ENCODE measurements at regions not wholly inside any gene's neighbourhood (a gene's known extent, or its start where the extent isn't known, plus 50 kb on each side); places are given as distances from the start of the nearest gene placed in this dataset.
A peak's percentile ranks its signal among the peaks of the same experiment; 100 is the strongest.

DNA sequence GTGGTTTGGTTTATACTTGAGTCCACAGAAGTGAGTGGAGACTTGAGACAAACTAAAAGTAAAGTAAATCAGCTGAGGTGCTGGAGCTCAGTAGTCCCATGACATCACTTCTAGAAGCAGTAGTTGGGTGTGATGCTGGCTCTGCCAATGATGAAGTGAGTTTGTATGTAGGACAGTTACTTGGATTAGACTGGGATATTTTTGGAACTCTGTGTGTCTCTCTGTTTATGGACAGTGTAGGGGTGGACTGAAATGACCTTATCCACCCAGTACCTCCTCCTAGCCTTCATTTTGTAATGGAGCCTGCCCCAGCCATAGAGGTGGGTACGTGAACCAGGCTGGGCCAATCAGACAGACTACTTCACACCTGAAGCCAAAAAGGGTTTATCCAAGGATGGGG, 52.2 kb downstream of the POLR1D start:
- no peak for DNase-seq

- DNase-seq = no peak
Observed at GRCh38 chr13:27678306-27679040, 56.8 kb downstream of the POLR1D start.

DNA sequence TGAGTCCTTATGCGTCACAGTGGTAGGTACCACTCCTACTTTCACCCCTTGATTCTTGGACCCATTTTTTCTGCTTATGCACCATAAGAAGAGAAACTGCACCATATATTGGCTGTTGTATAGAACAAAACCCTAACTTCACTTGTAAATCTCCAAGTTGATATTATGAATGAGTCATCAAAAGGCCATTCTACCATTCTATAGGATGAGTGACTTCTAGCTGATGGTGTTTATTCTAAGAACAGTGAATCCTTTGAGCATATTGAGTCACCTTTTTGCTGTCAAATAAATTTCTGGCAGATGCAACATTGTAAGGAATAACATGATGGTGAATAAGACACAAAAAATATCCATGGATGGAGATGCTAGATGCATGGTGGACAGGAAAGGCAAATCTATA, 57.7 kb downstream of the POLR1D start:
- no peak for DNase-seq

- DNase-seq = peak; percentile 4
Observed at GRCh38 chr13:27679896-27680295, 58.2 kb downstream of the POLR1D start.

DNA sequence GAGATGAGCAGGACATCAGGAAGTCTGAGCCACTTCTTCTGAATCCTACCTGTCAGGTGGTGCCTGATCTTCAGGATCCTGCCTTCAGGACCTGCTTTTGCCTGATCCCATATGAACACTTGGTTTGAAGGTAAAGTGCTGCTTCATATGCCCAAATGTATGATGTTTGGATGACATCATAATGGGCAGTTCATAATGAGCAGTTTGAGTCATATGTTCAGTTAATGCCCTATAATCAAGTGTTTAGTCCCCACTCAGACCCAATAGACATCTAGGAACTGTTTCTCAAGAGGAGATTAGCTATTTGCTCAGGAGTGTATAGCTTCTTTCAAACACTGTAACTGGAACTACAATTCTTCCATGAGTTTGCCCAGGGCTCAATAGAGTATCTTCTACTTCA, 58.8 kb downstream of the POLR1D start:
- no peak for DNase-seq

GRCh38 chr13:27691207-27691606, 69.5 kb downstream of the POLR1D start:
- DNase-seq = no peak

- no peak for DNase-seq
Observed at GRCh38 chr13:27696731-27697130, 75.0 kb downstream of the POLR1D start.

GRCh38 chr13:27699952-27700351, 78.3 kb downstream of the POLR1D start:
- no peak for DNase-seq

- peak; percentile 27 for DNase-seq
Observed at GRCh38 chr13:27704681-27705080, 83.0 kb downstream of the POLR1D start.

DNA sequence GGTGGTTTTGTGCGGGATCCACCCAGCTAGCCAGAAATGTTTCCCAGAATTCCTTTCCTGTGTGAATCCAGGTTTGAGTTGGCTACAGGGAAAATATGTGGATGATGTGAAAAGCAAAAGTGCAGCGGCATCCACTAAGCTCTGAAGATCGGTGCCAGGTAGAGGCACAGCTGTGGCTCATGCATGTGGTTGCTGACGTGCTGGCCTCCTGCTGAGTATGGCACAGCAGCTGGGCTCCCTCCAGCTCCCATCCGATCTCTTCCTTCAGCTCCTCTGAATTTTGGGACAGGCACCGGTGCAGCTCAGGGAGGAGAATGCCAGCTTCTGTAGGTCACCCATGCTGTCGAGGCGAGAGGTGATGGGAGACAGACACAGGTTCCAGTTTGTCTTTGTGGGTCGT, 84.0 kb upstream of the GSX1 start:
- no peak for DNase-seq

- no peak for DNase-seq
Observed at GRCh38 chr13:27709779-27710178, 82.5 kb upstream of the GSX1 start.

DNA sequence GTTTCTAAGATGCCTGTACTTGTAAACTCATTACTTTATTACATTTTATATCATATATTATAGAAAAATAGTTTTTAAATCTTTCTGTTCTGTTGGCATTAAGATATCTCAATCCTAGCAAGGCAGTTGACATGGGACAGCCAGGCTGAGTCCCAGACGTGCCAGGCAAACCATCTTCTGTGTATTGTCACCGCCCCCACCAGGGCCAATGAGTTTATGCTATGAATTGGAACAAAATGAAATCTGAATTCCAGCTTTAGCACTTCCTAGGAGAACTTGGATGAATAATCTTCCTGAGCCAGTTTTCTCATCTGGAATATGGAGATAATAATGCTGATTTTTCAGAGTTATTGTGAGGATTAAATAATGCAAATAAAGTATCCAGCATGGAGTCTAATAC, 79.9 kb upstream of the GSX1 start:
- peak; percentile 16 for DNase-seq

DNA sequence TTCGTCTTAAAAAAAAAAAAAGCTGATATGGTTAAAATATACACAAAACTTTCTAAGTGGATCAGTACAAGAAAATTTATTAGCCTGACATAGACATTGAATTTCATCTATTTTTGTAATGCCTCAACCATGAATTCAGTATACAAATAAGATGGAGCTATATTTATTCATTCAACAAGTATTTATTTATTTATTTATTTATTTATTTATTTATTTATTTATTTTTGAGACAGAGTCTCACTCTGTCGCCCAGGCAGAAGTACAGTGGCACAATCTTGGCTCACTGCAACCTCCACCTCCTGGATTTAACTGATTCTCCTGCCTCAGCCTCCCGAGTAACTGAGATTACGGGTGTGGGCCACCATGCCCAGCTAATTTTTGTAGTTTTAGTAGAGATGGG, 78.5 kb upstream of the GSX1 start:
- no peak for DNase-seq

DNA sequence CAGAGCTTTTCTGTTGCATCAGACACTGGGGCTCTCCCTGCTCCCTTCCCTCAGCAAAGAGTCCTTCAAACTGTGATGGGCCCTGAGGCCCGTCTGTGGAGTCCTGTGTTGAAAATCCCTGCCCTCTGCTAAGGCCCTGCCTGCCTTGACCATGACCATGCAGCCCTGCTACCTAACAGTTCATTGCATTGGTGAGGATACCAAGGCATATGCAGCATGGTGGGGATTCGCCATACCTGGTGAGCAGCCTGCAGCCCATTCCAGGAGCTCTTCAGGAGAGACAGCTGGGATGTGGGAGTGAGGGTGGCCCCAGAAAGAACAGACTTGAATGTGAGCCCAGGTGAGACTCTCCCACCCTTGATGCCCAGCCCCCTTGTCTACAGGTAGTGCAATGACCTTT, 70.6 kb upstream of the GSX1 start:
- DNase-seq = no peak

GRCh38 chr13:27728271-27728670, 64.0 kb upstream of the GSX1 start:
- no peak for DNase-seq

DNA sequence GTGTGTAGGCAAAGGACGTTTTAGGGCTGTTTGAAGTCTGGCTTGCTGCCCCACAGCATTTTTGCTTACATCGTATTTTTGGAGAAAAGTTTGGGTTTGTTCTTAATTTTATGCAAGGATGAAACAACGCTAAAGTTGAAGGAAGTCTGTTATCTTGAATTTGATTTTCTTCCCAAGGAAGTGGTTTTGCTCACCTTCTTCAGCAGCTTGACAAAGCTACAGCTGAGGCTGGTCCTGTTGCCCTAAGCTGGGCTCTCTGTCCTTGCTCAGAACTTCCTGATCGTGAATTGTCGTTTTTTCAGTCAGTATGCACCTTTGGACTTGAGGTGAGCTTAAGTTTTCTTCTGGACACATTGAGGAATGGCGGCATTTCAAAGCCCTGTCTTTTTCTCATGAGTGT, 62.1 kb upstream of the GSX1 start:
- DNase-seq = no peak

Data from inflammatory macrophage treated with lipopolysaccharide for 4 hours (primary cell).